Ectodermal cell (in vitro differentiated cells): ENCODE measurements at regions not wholly inside any gene's neighbourhood (a gene's known extent, or its start where the extent isn't known, plus 50 kb on each side); places are given as distances from the start of the nearest gene placed in this dataset.
A peak's percentile ranks its signal among the peaks of the same experiment; 100 is the strongest.

ENCODE experiments used
- H3K27ac ChIP-seq: 2 replicates; pipeline ENCODE4 v1.7.0; 2013; ENCODE audit warnings: mild to moderate bottlenecking, low read depth, low read length; ENCODE audit not compliant: insufficient read depth, poor library complexity, severe bottlenecking
- H3K27me3 ChIP-seq: 2 replicates; pipeline ENCODE4 v1.7.0; 2013; ENCODE audit warnings: mild to moderate bottlenecking, low read length; ENCODE audit not compliant: insufficient read depth, control insufficient read depth, poor library complexity, severe bottlenecking
- H3K36me3 ChIP-seq: one replicate; pipeline ENCODE4 v1.7.0; 2013; ENCODE audit warnings: low read length; ENCODE audit not compliant: control insufficient read depth, insufficient read depth
- H3K4me1 ChIP-seq: one replicate; pipeline ENCODE4 v1.7.0; 2013; ENCODE audit warnings: low read length; ENCODE audit not compliant: control insufficient read depth, insufficient read depth
- H3K4me3 ChIP-seq: 2 replicates; pipeline ENCODE4 v1.7.0; 2013; ENCODE audit warnings: low read depth, low read length, control low read depth; ENCODE audit not compliant: insufficient read depth
- H3K9me3 ChIP-seq: 2 replicates; pipeline ENCODE4 v1.7.0; 2013; ENCODE audit warnings: mild to moderate bottlenecking, low read length, moderate library complexity; ENCODE audit not compliant: control insufficient read depth
- WGBS, 2 experiments: methylation state at CpG; one replicate each; pipeline ENCODE4 v1.1.7; 2013; ENCODE audit warnings: missing lambda C conversion rate in 2 of 2; 5-methylcytosine and 5-hydroxymethylcytosine counted together

- H3K27ac ChIP-seq: peak overlapping the region; percentile 26
- WGBS, 2 experiments: 62 to 70% methylated on average over 5 of the region's 5 CpGs
Measured at GRCh38 chr2:5751873-5752482, 59.8 kb downstream of the SOX11 start.

GRCh38 chr2:5756272-5756671, 64.1 kb downstream of the SOX11 start:
- no peaks in the 10 kb centered on the region for H3K27me3 ChIP-seq
- no peak overlapping the region for H3K4me3 ChIP-seq
- no peak overlapping the region for H3K27ac ChIP-seq
- WGBS, 2 experiments: 93 to 94% methylated on average over 15 of the region's 15 CpGs
- H3K4me1 ChIP-seq: peaks cover 13% of the 10 kb centered on the region
- H3K36me3 ChIP-seq: no peaks in the 10 kb centered on the region
- no peaks in the 10 kb centered on the region for H3K9me3 ChIP-seq

More at GRCh38 chr2:5751873-5752482, 59.8 kb downstream of the SOX11 start:
- Histone ChIP-seq H3K4me1 (peaks cover 14% of the 10 kb centered on the region), H3K4me3 (no peak overlapping the region), H3K36me3 (no peaks in the 10 kb centered on the region), H3K9me3 (no peaks in the 10 kb centered on the region), H3K27me3 (no peaks in the 10 kb centered on the region)

GRCh38 chr2:5758346-5758745, 66.2 kb downstream of the SOX11 start:
- WGBS, 2 experiments: 93 to 96% methylated on average over 5 of the region's 5 CpGs
- no peaks in the 10 kb centered on the region for H3K27me3 ChIP-seq
- no peaks in the 10 kb centered on the region for H3K36me3 ChIP-seq
- H3K4me1 ChIP-seq: no peaks in the 10 kb centered on the region
- no peak overlapping the region for H3K27ac ChIP-seq
- no peaks in the 10 kb centered on the region for H3K9me3 ChIP-seq
- H3K4me3 ChIP-seq: no peak overlapping the region

- Histone ChIP-seq H3K9me3 (no peaks in the 10 kb centered on the region), H3K36me3 (no peaks in the 10 kb centered on the region), H3K27me3 (no peaks in the 10 kb centered on the region), H3K4me1 (no peaks in the 10 kb centered on the region), H3K4me3 (no peak overlapping the region), H3K27ac (no peak overlapping the region)
- WGBS, 2 experiments: 90 to 92% methylated on average over 2 of the region's 3 CpGs
Measured at GRCh38 chr2:5759949-5760348, 67.8 kb downstream of the SOX11 start.

GRCh38 chr2:5763531-5763930, 71.3 kb downstream of the SOX11 start:
- H3K27me3 ChIP-seq: no peaks in the 10 kb centered on the region
- H3K36me3 ChIP-seq: no peaks in the 10 kb centered on the region
- H3K27ac ChIP-seq: no peak overlapping the region
- no peaks in the 10 kb centered on the region for H3K4me1 ChIP-seq
- no peaks in the 10 kb centered on the region for H3K9me3 ChIP-seq
- 96 to 98% methylated on average over 3 of the region's 3 CpGs for WGBS, 2 experiments
- H3K4me3 ChIP-seq: no peak overlapping the region

GRCh38 chr2:5764041-5764440, 71.9 kb downstream of the SOX11 start:
- Histone ChIP-seq H3K27me3 (no peaks in the 10 kb centered on the region), H3K36me3 (no peaks in the 10 kb centered on the region), H3K9me3 (no peaks in the 10 kb centered on the region), H3K4me1 (no peaks in the 10 kb centered on the region), H3K4me3 (no peak overlapping the region), H3K27ac (no peak overlapping the region)
- 92 to 95% methylated on average over 4 to 5 of the region's 5 CpGs for WGBS, 2 experiments

GRCh38 chr2:5766056-5766455, 73.9 kb downstream of the SOX11 start:
- Histone ChIP-seq H3K27me3 (no peaks in the 10 kb centered on the region), H3K9me3 (no peaks in the 10 kb centered on the region), H3K4me3 (no peak overlapping the region), H3K27ac (no peak overlapping the region), H3K4me1 (no peaks in the 10 kb centered on the region), H3K36me3 (no peaks in the 10 kb centered on the region)
- 89 to 91% methylated on average over 2 of the region's 2 CpGs for WGBS, 2 experiments

- H3K27ac ChIP-seq: no peak overlapping the region
- H3K27me3 ChIP-seq: no peaks in the 10 kb centered on the region
- no peaks in the 10 kb centered on the region for H3K4me1 ChIP-seq
- H3K4me3 ChIP-seq: no peak overlapping the region
- WGBS, 2 experiments: 95 to 98% methylated on average over 2 of the region's 2 CpGs
- no peaks in the 10 kb centered on the region for H3K9me3 ChIP-seq
- H3K36me3 ChIP-seq: no peaks in the 10 kb centered on the region
Measured at GRCh38 chr2:5766561-5766960, 74.4 kb downstream of the SOX11 start.

GRCh38 chr2:5777131-5777535, 84.9 kb downstream of the SOX11 start:
- Histone ChIP-seq H3K27me3 (no peaks in the 10 kb centered on the region), H3K4me1 (no peaks in the 10 kb centered on the region), H3K4me3 (no peak overlapping the region), H3K9me3 (no peaks in the 10 kb centered on the region), H3K27ac (no peak overlapping the region), H3K36me3 (no peaks in the 10 kb centered on the region)
- 90 to 93% methylated on average over 4 of the region's 4 CpGs for WGBS, 2 experiments

- H3K27ac ChIP-seq: no peak overlapping the region
- WGBS, 2 experiments: 90 to 95% methylated on average over 14 of the region's 14 CpGs
- H3K9me3 ChIP-seq: no peaks in the 10 kb centered on the region
Measured at GRCh38 chr2:5781679-5782078, 89.5 kb downstream of the SOX11 start.

GRCh38 chr2:5782103-5782502, 89.9 kb downstream of the SOX11 start:
- no peaks in the 10 kb centered on the region for H3K4me1 ChIP-seq
- no peak overlapping the region for H3K4me3 ChIP-seq
- H3K27me3 ChIP-seq: no peaks in the 10 kb centered on the region
- WGBS, 2 experiments: 96 to 97% methylated on average over 6 of the region's 6 CpGs
- no peaks in the 10 kb centered on the region for H3K9me3 ChIP-seq
- no peak overlapping the region for H3K27ac ChIP-seq
- H3K36me3 ChIP-seq: no peaks in the 10 kb centered on the region

More at GRCh38 chr2:5781679-5782078, 89.5 kb downstream of the SOX11 start:
- H3K4me1 ChIP-seq: no peaks in the 10 kb centered on the region
- H3K27me3 ChIP-seq: no peaks in the 10 kb centered on the region
- H3K36me3 ChIP-seq: no peaks in the 10 kb centered on the region
- no peak overlapping the region for H3K4me3 ChIP-seq
